DMS153 (cell line): ENCODE measurements at regions not wholly inside any gene's neighbourhood (a gene's known extent, or its start where the extent isn't known, plus 50 kb on each side); places are given as distances from the start of the nearest gene placed in this dataset.
A peak's percentile ranks its signal among the peaks of the same experiment; 100 is the strongest.
"Not testable (repeated sequence)": the region's sequence is repeated elsewhere in the genome, so short reads cannot be mapped to it uniquely, and the experiment has no call there.

Experiments used
- DNase-seq: peaks from one replicate; lab custom pipeline; 2025; lab: John Stamatoyannopoulos, UW

DNA sequence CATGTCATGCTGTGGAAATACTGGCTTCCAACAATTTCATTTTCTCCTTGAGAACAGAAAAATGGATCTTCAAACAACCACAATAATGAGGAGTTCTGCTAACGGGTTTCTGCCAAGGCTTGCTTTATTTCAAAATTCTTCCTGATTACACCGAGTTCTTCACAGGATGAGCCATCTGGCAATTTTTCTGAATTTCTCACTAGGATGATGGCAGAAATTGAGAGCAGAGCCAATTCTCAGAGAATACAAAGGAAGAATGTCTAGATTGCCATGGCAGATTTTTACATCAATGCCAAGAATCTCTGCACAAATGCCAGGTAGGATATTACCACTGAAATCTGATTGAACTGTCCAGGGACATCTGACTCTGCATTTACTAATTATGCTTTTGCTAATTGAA is 619.0 kb upstream of the CHRM3 start:
- DNase-seq: no peak

- DNase-seq: no peak
Measured at GRCh38 chr1:238764779-238765178, 621.6 kb upstream of the CHRM3 start.

GRCh38 chr1:238753252-238753651 is 633.1 kb upstream of the CHRM3 start:
- no peak for DNase-seq

DNA sequence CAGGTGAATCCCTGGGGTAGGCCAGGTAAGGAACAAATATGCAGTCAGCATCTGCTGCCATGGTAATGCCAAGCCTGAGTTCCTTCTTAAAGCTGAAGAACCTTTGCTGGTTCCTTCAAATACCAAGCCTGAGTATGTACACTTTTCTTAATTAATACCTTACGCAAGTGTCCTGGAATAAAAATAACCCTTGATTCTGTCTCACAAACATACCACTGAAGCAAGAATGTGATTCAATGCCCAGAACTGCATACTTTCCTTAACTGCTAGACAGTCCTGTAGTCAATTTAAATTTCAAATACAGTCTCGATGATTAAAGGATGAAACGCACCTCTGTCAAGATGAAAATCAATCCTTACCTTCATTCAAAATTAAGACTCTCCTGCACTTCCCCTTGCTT is 634.0 kb upstream of the CHRM3 start:
- DNase-seq: no peak

DNA sequence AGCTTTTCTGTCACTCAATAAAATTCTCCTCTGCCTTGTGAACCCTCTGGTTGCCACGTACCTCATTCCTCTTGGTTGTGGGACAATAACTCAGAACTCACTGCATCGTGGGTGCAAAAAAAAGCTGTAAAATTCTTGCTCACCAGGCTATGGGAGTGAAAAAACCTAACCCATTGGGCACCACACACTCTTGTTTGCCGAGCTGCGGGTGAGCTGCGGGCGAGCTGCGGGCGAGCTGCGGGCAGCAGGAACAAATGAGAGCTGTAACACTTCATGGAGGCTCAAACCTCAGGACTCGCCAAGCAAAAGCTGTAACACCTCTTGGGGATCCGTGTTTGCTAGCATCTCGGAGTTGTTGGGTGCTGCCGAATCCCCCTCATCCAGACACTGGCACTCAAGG is 641.3 kb upstream of the CHRM3 start:
- no peak for DNase-seq

GRCh38 chr1:238738892-238739291 is 647.5 kb upstream of the CHRM3 start:
- no peak for DNase-seq

- no peak for DNase-seq
Measured at GRCh38 chr1:238727670-238728069, 658.7 kb upstream of the CHRM3 start.

DNA sequence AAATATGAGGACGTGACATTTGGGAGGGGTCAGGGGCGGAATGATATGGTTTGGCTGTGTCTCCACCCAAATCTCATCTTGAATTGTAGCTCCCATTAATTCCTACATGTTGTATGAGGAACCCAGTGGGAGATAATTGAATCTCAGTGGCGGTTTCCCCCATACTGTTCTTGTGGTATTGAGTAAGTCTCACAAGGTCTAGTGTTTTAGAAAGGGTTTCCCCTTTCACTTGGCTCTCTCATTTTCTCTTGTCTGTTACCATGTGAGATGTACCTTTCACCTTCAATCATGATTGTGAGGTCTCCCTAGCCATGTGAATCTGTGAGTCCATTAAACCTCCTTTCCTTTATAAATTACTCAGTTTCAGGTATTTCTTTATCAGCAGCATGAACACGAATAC is 663.6 kb upstream of the CHRM3 start:
- no peak for DNase-seq

DNA sequence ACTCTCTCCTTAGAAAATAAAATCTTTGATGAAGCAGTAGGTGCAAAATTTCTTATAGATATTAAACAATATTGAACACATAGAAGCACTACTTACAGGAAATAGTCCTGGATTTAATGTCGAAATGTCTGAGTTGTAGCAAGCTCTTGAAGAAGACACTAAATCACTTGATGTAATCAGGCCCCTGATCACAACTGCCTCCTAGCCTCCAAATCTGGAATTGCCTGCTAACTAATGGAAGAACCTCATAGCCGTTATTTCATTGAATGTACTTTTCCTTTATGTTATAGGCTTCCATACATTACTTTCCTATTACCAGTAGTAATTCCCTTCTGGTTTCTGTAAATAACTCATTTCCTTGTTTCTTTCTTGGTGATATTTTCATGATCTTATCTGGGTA is 675.7 kb upstream of the CHRM3 start:
- DNase-seq: no peak

GRCh38 chr1:238701024-238701423 is 685.3 kb upstream of the CHRM3 start:
- no peak for DNase-seq

GRCh38 chr1:238690415-238690814 is 696.0 kb upstream of the CHRM3 start:
- no peak for DNase-seq

GRCh38 chr1:238684576-238684975 is 701.8 kb upstream of the CHRM3 start:
- not testable (repeated sequence) for DNase-seq

- DNase-seq: no peak
Measured at GRCh38 chr1:238681451-238681850, 704.9 kb upstream of the CHRM3 start.

- DNase-seq: no peak
Measured at GRCh38 chr1:238681021-238681420, 705.3 kb upstream of the CHRM3 start.

DNA sequence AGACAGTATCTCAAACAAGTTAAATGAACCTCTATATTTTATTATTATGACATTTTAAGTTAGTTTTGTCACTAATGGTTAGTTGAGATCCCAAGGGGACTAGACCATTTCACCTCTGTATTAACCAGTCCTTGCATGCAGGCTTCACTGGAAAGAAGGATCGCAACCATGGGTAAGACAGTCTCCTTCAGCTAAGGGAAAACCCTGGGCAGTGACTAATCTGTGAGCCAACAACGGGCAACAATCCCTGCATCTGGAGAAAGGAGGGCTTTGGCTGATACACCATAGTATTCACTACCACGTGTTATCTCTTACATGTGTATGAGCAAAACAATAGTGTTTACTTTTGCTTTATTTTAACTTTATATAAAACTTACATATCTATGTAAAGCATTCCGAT is 708.8 kb upstream of the CHRM3 start:
- no peak for DNase-seq

GRCh38 chr1:238675221-238675620 is 711.1 kb upstream of the CHRM3 start:
- DNase-seq: peak; percentile 0

DNA sequence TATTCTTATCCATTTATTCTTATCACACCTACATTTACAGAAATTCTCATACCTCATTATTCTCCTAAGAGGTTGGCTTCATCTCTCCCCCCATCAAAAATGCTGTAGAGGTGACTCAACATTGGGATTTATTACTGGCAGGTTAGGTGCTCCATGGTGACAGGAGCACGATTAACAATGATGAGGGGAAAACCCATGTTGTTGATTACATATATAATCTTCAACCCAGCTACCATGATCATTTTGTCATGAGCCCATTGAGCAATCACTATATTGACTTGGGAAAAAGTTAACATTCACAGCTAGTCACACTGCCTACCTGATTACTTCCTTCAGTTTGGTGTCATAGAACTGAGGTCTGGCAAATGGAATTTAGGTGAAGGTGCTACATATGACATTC is 712.1 kb upstream of the CHRM3 start:
- no peak for DNase-seq

DNA sequence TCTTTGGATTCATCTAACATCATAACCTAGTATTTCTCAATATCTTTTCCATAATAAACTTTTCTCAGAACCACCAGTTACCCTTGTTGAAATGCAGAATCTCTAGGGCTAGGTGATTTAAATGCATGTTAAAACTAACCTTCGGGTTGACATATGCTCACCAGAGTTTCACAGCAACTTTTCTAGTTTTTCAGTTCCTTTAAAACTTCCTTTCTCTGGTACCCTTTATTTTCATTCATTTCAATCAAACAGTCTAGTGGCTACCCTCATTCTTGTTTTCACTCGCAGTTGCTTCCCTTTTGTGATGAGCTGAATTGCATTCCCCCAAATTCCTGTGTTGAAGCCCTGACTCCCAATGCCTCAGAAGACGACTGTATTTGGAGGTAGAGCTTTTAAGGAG is 712.8 kb upstream of the CHRM3 start:
- no peak for DNase-seq

- no peak for DNase-seq
Measured at GRCh38 chr1:238672806-238673205, 713.6 kb upstream of the CHRM3 start.

- no peak for DNase-seq
Measured at GRCh38 chr1:238672262-238672661, 714.1 kb upstream of the CHRM3 start.

DNA sequence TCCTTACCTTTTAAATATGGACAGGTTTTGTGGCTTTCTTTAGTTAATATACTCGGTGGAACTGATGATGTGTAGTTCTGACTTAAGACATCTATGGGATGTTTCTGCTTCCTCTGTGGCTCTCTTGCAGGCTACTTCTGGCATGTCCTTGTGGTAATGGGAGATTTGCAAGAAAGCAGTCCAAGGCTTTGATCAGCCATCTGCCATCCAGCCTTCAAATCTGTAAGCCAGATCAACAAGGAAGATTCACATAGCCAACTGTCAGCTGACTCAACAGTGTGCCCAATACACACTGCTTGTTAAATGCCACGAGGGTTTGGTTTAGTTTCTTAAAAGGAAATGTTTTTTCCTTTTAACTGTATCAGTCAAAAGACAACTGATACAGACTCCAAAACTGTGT is 722.2 kb upstream of the CHRM3 start:
- DNase-seq: no peak

- no peak for DNase-seq
Measured at GRCh38 chr1:238660849-238661248, 725.5 kb upstream of the CHRM3 start.

- DNase-seq: no peak
Measured at GRCh38 chr1:238658763-238659162, 727.6 kb upstream of the CHRM3 start.

DNA sequence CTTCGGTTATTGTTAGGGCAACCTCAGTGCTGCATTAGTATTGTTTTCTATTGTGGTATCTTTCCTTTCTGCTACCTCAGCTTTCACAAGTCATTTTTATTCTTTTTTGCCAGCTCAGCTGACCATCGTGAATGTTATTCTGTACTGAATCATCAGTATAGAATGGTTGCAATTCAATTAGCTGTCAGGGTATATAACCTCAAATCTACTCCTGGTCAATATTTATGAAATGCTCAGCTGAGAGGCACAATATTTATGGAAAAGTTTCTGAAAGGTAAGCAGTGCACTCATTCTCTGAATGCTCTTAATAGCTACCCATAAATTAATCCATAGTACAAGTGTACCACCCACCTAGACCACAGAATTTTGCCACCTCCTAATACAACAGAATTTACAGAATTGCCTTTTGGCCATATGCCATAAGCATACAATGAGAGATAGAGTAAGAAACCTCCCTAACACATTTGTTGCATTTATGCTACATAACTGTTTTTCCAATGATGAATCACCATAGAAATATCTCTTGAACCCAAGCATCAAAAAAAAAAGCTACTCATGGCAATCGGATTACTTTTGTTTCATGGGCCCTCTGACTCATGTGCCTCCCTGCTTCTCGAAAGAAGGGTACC is 732.6 kb upstream of the CHRM3 start:
- no peak for DNase-seq
